Daoy (cell line): ENCODE measurements at regions not wholly inside any gene's neighbourhood (a gene's known extent, or its start where the extent isn't known, plus 50 kb on each side); places are given as distances from the start of the nearest gene placed in this dataset.
"Not testable (repeated sequence)": the region's sequence is repeated elsewhere in the genome, so short reads cannot be mapped to it uniquely, and the experiment has no call there.

Source experiments
- DNase-seq: peaks from one replicate; pipeline ENCODE4 v3.0.0-alpha.2; 2015; ENCODE audit warnings: low read depth

DNA sequence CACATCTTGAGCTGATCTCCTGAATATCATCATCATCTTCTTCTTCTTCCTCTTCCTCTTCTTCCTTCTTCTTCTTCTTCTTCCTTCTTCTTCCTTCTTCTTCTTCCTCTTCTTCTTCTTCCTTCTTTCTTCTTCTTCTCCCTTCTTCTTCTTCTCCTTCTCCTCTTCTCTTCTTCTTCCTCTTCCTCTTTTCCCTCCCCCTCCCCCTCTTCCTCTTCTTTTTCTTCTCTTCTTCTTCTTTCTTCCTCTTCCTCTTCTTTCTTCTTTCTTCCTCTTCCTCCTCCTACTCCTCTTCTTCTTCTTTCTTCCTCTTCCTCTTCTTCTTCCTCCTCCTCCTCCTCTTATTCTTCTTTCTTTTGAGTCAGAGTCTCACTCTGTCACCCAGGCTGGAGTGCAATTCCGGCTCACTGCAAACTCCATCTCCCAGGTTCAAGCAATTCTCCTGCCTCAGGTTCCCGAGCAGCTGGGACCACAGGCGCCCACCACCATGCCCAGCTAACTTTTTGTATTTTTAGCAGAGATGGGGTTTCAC, 197.9 kb upstream of the NANOGP8 start:
- DNase-seq, result no peak

DNA sequence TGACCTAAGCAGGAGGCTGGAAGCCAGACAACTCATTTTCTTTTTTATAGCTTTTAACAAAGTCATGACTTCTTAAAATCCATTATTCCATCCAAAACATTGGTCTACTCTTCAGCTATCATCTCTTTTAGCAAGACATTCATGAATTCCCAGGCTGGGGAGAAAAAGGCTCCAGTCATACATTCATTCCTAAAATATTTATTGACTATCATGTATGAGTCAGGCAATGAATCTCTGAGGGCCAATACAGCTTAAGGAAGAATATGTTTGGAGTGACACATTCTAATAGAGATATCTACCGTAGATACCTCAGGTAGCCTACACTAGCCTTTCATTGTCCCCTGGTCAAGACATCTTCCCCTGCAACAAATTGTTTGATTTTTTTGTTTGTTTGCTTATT, 196.4 kb upstream of the NANOGP8 start:
- DNase-seq, result no peak

DNA sequence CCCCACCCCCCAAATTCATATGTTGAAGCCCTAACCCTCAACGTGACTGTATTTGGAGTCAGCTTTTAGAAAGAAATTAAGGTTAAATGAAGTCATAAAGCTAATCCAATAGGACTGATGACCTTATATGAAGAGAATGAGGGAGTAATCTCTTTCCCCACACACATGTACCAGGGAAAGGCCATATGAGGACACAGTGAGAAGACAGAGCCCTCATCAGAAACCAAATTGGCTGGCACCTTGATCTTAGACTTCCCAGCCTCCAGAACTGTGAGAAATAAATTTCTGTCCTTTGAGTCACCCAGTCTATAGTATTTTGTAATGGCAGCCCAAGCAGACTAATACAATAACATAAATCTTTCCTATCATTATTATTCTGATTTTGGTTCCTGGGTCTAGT, 194.7 kb upstream of the NANOGP8 start:
- DNase-seq, result no peak

GRCh38 chr15:35271371-35272043, 186.4 kb upstream of the NANOGP8 start:
- DNase-seq, result no peak

GRCh38 chr15:35260941-35261340, 175.8 kb upstream of the NANOGP8 start:
- DNase-seq, result no peak

GRCh38 chr15:35260274-35260673, 175.2 kb upstream of the NANOGP8 start:
- DNase-seq, result not testable (repeated sequence)

GRCh38 chr15:35256551-35256950, 171.5 kb upstream of the NANOGP8 start:
- no peak for DNase-seq

DNA sequence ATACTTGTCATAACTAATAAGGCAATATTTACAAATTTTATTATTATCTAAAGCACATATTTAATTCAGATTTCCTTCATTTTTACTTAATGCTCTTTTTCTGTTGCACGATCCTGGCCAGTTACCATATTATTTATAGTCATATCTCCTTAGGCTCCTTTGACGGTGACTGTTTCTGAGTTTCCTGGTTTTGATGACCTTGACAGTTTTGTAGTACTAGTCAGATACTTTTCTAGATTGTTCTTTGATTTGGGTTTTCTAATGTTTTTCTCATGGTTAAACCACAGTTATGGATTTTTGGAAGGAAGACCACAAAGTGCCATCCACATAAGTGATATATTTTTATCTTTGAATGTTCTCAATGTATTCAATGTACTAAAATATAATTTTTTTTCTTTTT, 171.0 kb upstream of the NANOGP8 start:
- DNase-seq, result no peak

GRCh38 chr15:35254908-35255307, 169.8 kb upstream of the NANOGP8 start:
- DNase-seq, result not testable (repeated sequence)

DNA sequence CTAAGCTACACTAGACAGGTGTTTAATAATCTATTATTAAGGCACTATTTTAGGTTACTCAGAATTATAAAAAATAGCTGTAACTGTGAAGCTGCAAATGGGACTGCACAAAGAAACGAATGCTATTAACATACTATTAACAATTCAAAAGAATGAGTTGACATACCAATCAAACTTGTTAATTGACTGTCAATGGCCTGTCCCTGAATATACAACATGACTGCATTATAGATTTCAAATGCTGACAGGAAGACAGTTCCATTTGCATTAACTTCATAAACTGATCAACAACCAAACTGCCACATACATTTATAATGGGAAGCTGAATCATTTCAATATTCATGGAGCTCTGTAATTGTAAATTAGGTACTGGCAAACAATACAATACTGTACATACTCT, 169.0 kb upstream of the NANOGP8 start:
- no peak for DNase-seq

- DNase-seq, result no peak
Measured at GRCh38 chr15:35252351-35252865, 167.3 kb upstream of the NANOGP8 start.

DNA sequence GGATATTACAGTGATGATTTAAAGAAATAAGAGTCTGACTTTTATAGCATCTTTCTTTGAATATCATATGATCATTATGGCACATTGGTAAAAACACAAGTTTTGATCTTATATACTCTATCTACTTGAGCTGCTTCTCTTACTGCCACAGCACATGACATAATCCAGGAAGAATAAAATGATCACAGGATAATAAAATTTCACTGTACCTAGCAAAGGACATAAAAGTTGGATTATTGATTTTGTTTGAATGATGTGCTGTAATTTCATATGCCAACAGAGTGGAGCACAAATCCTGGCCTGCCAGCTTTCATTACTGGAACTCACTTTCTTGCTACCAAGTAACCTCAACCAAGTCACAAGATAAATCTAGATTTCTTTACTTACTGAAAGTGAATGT, 162.1 kb upstream of the NANOGP8 start:
- no peak for DNase-seq

GRCh38 chr15:35246451-35246850, 161.4 kb upstream of the NANOGP8 start:
- no peak for DNase-seq

DNA sequence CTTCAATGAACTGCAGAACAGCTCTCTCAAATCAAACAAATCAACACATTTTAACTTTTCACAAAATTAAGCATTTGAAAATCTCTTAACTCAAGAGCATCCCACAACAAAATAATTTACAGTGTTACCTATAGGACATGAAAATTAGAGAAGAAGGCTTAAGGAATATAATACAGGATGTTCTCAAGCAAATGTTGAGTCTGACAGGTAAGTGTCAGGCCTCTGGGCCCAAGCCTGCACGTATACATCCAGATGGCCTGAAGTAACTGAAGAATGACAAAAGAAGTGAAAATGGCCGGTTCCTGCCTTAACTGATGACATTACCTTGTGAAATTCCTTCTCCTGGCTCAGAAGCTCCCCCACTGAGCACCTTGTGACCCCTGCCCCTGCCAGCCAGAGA, 160.6 kb upstream of the NANOGP8 start:
- DNase-seq, result not testable (repeated sequence)

GRCh38 chr15:35244227-35244626, 159.1 kb upstream of the NANOGP8 start:
- DNase-seq, result no peak

GRCh38 chr15:35243758-35244157, 158.7 kb upstream of the NANOGP8 start:
- DNase-seq, result no peak

GRCh38 chr15:35239693-35240092, 154.6 kb upstream of the NANOGP8 start:
- not testable (repeated sequence) for DNase-seq

GRCh38 chr15:35238448-35238847, 153.4 kb upstream of the NANOGP8 start:
- DNase-seq, result not testable (repeated sequence)

DNA sequence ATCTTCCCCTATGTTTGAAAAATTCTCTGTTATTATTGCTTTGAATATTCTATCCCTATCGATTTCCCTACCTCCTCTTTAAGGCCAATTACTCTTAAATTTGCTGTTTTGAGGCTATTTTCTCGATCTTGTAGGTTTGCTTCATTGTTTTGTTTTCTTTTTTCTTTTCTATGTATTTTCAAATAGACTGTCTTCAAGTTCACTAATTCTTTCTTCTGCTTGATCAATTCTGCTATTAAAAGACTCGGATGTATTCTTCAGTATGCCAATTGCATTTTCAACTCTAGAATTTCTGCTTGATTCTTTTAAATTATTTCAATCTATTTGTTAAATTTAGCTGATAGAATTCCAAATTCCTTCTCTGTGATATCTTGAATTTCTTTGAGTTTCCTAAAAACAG, 144.0 kb upstream of the NANOGP8 start:
- DNase-seq, result no peak

GRCh38 chr15:35218215-35218614, 133.1 kb upstream of the NANOGP8 start:
- DNase-seq, result no peak

GRCh38 chr15:35215093-35215492, 130.0 kb upstream of the NANOGP8 start:
- DNase-seq, result no peak

DNA sequence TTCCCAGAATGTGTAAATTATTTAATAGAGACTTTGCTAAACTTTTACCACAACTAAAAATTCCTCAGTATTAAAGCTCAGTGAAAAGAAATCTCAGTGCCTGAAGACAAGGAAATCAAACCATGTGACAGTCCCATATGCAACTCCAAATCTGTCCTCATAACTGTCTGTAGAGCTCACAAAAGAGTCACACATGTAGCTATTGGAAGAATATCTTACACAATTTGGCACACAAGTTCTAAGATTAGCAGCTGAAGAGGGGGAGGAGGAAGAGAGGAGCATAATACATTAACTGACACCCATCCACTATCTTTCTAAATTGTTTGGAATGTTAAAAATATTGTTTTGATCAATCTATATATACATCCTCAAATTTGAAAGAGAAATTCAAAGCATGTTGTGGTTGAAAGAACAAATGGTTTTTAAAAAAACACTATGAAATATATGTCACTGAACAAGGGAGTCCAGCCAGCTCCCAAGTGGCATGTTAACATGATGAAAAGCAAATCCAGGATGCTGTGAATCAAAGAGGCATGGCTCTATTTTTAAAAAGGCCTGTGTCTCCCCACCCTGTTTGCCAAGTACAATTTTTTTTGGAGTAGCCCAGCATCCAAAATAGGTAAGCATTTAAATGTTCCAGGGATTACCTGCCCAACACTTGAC, 126.3 kb upstream of the NANOGP8 start:
- DNase-seq, result no peak

DNA sequence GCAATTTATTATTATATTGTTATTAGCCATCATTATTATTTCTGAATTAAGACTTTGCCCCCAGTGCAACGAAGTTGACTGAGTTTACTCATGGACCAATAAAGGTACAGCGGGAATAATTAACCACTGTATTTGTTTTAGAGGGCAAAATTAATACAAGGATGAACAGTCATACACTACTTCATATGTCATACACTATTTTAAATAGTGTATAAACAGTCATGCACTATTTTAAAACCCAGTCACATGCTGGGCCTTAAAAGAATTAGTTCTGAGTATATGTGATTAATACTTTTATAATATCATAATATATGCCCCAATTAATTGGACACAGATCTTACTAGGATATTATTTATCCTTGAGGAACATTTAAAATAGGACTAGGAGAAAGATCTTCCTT, 125.3 kb upstream of the NANOGP8 start:
- DNase-seq, result no peak
